ENCODE measurements at regions not wholly inside any gene's neighbourhood (a gene's known extent, or its start where the extent isn't known, plus 50 kb on each side); places are given as distances from the start of the nearest gene placed in this dataset.

GRCh38 chr5:30000231-30000630 lies 1193.3 kb upstream of the CDH6 start:
- H3K79me2 ChIP-seq (ENCODE audit: control insufficient read depth, low read length), result no peaks in the 10 kb centered on the region
- H4K20me1 ChIP-seq (ENCODE audit: control insufficient read depth, insufficient read depth, low read depth, low read length), result no peaks in the 10 kb centered on the region
- H3K4me3 ChIP-seq (ENCODE audit: low read length), result no peak overlapping the region
- TF ChIP-seq, protein P1, sequence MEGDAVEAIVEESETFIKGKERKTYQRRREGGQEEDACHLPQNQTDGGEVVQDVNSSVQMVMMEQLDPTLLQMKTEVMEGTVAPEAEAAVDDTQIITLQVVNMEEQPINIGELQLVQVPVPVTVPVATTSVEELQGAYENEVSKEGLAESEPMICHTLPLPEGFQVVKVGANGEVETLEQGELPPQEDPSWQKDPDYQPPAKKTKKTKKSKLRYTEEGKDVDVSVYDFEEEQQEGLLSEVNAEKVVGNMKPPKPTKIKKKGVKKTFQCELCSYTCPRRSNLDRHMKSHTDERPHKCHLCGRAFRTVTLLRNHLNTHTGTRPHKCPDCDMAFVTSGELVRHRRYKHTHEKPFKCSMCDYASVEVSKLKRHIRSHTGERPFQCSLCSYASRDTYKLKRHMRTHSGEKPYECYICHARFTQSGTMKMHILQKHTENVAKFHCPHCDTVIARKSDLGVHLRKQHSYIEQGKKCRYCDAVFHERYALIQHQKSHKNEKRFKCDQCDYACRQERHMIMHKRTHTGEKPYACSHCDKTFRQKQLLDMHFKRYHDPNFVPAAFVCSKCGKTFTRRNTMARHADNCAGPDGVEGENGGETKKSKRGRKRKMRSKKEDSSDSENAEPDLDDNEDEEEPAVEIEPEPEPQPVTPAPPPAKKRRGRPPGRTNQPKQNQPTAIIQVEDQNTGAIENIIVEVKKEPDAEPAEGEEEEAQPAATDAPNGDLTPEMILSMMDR (IDR thresholded peaks at IDR 0.05; ENCODE audit: low read depth, low read length, poor library complexity, severe bottlenecking), result no peak
- TF ChIP-seq EZH2phosphoT487 (IDR thresholded peaks at IDR 0.05; ENCODE audit: borderline replicate concordance, low read length), result no peak
- H3K9me3 ChIP-seq (ENCODE audit: control insufficient read depth, insufficient read depth, low read length), result no peaks in the 10 kb centered on the region
- H3K36me3 ChIP-seq (ENCODE audit: control insufficient read depth, low read length), result no peaks in the 10 kb centered on the region
- H3K9me2 ChIP-seq (replicated peaks; ENCODE audit: control insufficient read depth, low read length), result no peaks in the 10 kb centered on the region
- H3F3A ChIP-seq (ENCODE audit: control insufficient read depth, insufficient read depth), result no peaks in the 10 kb centered on the region
- H3K27ac ChIP-seq (ENCODE audit: low read depth, low read length), result no peak overlapping the region
- no peaks in the 10 kb centered on the region for H3K4me1 ChIP-seq (ENCODE audit: control insufficient read depth, low read length)
- H3K4me2 ChIP-seq (ENCODE audit: low read length), result no peak overlapping the region
- no peaks in the 10 kb centered on the region for H3K27me3 ChIP-seq (ENCODE audit: control insufficient read depth, low read length)

- H3K4me3 ChIP-seq (ENCODE audit: low read length), result no peak overlapping the region
- TF ChIP-seq, protein P1 (IDR thresholded peaks at IDR 0.05; ENCODE audit: low read depth, low read length, poor library complexity, severe bottlenecking), result no peak
- TF ChIP-seq EZH2phosphoT487 (IDR thresholded peaks at IDR 0.05; ENCODE audit: borderline replicate concordance, low read length), result no peak
- H3K27ac ChIP-seq (ENCODE audit: low read depth, low read length), result no peak overlapping the region
- H3K27me3 ChIP-seq (ENCODE audit: control insufficient read depth, low read length), result no peaks in the 10 kb centered on the region
- H3K9me3 ChIP-seq (ENCODE audit: control insufficient read depth, insufficient read depth, low read length), result no peaks in the 10 kb centered on the region
- H3K4me2 ChIP-seq (ENCODE audit: low read length), result no peak overlapping the region
- no peaks in the 10 kb centered on the region for H4K20me1 ChIP-seq (ENCODE audit: control insufficient read depth, insufficient read depth, low read depth, low read length)
- H3K79me2 ChIP-seq (ENCODE audit: control insufficient read depth, low read length), result no peaks in the 10 kb centered on the region
- no peaks in the 10 kb centered on the region for H3K4me1 ChIP-seq (ENCODE audit: control insufficient read depth, low read length)
- no peaks in the 10 kb centered on the region for H3K9me2 ChIP-seq (replicated peaks; ENCODE audit: control insufficient read depth, low read length)
- no peaks in the 10 kb centered on the region for H3K36me3 ChIP-seq (ENCODE audit: control insufficient read depth, low read length)
- H3F3A ChIP-seq (ENCODE audit: control insufficient read depth, insufficient read depth), result no peaks in the 10 kb centered on the region
Measured at GRCh38 chr5:29995154-29995553, 1198.3 kb upstream of the CDH6 start.

DNA sequence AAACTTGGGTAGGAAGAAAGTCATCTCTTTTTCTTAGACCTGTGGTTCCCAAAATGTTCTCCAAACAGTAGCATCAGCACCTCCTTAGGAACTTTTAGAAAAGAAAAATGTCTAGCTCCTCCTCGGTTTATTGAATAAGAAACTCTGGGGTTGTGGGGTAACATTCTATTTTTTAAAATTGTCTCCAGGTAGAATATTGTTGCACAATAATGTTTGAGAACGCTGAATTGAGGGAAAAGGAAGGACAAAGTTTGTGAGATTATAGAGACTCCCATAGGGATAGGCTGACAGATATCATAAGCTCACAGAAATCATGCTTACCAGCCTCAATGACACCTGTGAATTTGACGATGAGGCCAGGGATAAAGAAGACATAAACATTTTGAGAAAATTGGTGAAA lies 1199.0 kb upstream of the CDH6 start:
- H3K9me3 ChIP-seq (ENCODE audit: control insufficient read depth, insufficient read depth, low read length), result no peaks in the 10 kb centered on the region
- H3K27me3 ChIP-seq (ENCODE audit: control insufficient read depth, low read length), result no peaks in the 10 kb centered on the region
- no peaks in the 10 kb centered on the region for H3K4me1 ChIP-seq (ENCODE audit: control insufficient read depth, low read length)
- no peak overlapping the region for H3K27ac ChIP-seq (ENCODE audit: low read depth, low read length)
- H4K20me1 ChIP-seq (ENCODE audit: control insufficient read depth, insufficient read depth, low read depth, low read length), result no peaks in the 10 kb centered on the region
- no peak overlapping the region for H3K4me3 ChIP-seq (ENCODE audit: low read length)
- no peak for TF ChIP-seq EZH2phosphoT487 (IDR thresholded peaks at IDR 0.05; ENCODE audit: borderline replicate concordance, low read length)
- TF ChIP-seq, protein P1 (IDR thresholded peaks at IDR 0.05; ENCODE audit: low read depth, low read length, poor library complexity, severe bottlenecking), result no peak
- H3K9me2 ChIP-seq (replicated peaks; ENCODE audit: control insufficient read depth, low read length), result no peaks in the 10 kb centered on the region
- no peaks in the 10 kb centered on the region for H3F3A ChIP-seq (ENCODE audit: control insufficient read depth, insufficient read depth)
- no peaks in the 10 kb centered on the region for H3K36me3 ChIP-seq (ENCODE audit: control insufficient read depth, low read length)
- H3K4me2 ChIP-seq (ENCODE audit: low read length), result no peak overlapping the region
- no peaks in the 10 kb centered on the region for H3K79me2 ChIP-seq (ENCODE audit: control insufficient read depth, low read length)

DNA sequence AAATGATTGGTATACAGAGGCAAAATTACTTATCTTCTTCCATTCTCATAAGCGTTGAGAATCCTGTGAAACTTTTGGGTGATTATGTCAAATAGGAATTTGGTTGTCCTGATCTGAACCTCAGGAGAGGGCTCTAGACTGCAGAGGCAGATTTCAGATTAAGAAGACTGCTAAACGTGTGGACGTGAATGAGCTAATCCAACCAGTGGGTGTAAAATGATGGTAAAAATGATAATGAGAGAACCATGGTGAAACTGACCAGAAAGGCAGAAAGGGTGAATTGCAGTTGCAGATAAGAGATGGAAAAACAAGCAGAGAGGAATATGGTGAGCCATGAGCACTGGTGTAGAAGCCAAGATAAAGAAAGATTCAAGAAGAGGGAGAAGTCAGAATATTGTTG lies 1200.2 kb upstream of the CDH6 start:
- Histone ChIP-seq H3K36me3 (ENCODE audit: control insufficient read depth, low read length) (no peaks in the 10 kb centered on the region), H3K4me1 (ENCODE audit: control insufficient read depth, low read length) (no peaks in the 10 kb centered on the region), H3K4me2 (ENCODE audit: low read length) (no peak overlapping the region), H3K27ac (ENCODE audit: low read depth, low read length) (no peak overlapping the region), H3K27me3 (ENCODE audit: control insufficient read depth, low read length) (no peaks in the 10 kb centered on the region), H4K20me1 (ENCODE audit: control insufficient read depth, insufficient read depth, low read depth, low read length) (no peaks in the 10 kb centered on the region), H3K79me2 (ENCODE audit: control insufficient read depth, low read length) (no peaks in the 10 kb centered on the region), H3F3A (ENCODE audit: control insufficient read depth, insufficient read depth) (no peaks in the 10 kb centered on the region), H3K9me3 (ENCODE audit: control insufficient read depth, insufficient read depth, low read length) (no peaks in the 10 kb centered on the region), H3K9me2 (replicated peaks; ENCODE audit: control insufficient read depth, low read length) (no peaks in the 10 kb centered on the region), H3K4me3 (ENCODE audit: low read length) (no peak overlapping the region)
- TF ChIP-seq EZH2phosphoT487 (IDR thresholded peaks at IDR 0.05; ENCODE audit: borderline replicate concordance, low read length), result no peak
- TF ChIP-seq, protein P1 (IDR thresholded peaks at IDR 0.05; ENCODE audit: low read depth, low read length, poor library complexity, severe bottlenecking), result no peak
